ENCODE measurements at regions not wholly inside any gene's neighbourhood (a gene's known extent, or its start where the extent isn't known, plus 50 kb on each side); places are given as distances from the start of the nearest gene placed in this dataset.

DNA sequence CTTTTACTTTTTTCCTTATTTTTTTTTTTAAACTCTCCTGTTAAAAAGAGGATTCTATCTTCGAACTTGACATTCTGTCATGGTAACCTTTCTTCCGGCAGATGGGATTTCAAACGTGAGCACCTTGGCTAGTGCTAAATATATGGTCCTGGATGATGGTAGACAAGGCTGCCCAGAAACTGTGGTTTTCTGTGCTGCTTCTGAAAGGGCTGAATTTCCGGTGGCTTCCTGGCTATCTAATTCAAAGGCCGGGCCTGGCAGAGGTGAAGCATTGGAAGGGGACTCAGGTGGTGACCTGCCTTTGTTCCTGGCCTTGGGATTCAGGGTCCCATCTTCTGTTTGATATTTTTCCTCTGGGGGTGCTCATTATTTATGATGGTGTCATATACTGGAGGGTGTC, 118.6 kb upstream of the MYL2 start:
- Mint-ChIP-seq H3K4me3 (ENCODE audit: low read depth) (no peak overlapping the region), H3K9me3 (no peaks in the 10 kb centered on the region), H3K27ac (no peak overlapping the region)

DNA sequence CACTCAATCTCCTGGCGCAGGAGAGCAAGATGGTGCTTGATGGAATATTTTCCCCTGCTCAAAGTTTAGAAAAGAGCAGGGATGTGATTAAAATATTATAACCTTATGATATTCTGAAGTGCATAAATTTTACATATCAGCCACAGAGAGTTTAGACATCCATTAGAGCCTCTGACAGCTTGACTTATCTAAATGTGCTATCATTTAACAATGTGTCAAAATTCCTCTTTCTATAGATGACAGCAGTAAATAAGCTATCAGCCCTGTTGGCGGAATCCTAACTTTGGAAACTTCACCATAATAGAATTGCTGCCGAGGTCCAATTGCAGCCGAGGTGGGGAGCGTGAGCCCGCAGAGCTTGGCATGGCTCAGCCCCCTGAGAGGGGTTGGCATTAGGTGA, 117.7 kb upstream of the MYL2 start:
- no peak for DNase-seq (ENCODE audit: low spot score)
- intact Hi-C loops (cut with micrococcal nuclease): no loop called here
- Mint-ChIP-seq H3K36me3 (ENCODE audit: low read depth) (no peaks in the 10 kb centered on the region), H3K4me3 (ENCODE audit: low read depth) (no peak overlapping the region), H3K27me3 (ENCODE audit: low read depth) (peaks cover 42% of the 10 kb centered on the region), H3K27ac (no peak overlapping the region), H3K4me1 (ENCODE audit: low read depth) (peaks cover 4% of the 10 kb centered on the region), H3K9me3 (no peaks in the 10 kb centered on the region)

More for the DNA sequence above, 118.6 kb upstream of the MYL2 start:
- intact Hi-C loops (cut with micrococcal nuclease): no loop called here
- no peak for DNase-seq (ENCODE audit: low spot score)
- Mint-ChIP-seq H3K27me3 (ENCODE audit: low read depth) (peaks cover 42% of the 10 kb centered on the region), H3K4me1 (ENCODE audit: low read depth) (peaks cover 4% of the 10 kb centered on the region), H3K36me3 (ENCODE audit: low read depth) (no peaks in the 10 kb centered on the region)

DNA sequence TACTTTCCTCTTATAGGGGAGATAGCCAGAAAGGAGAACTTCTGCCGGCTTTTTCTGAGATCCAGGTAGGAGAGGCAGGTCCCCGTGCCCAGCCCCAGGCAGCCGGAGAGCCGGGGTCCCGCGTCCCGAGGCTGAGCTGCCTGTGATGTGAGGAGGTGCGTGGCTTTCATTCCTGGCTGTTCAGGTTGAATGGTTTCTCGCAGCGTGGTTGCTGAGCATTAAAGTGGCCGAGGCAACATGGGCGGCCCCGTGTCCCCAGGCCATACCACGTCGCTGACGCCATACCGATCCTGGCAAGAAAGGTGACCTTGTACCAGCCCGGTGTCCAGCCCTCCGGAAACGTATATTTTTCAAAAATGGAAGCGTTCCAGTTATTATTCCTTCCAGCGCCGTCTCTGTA, 116.7 kb upstream of the MYL2 start:
- Mint-ChIP-seq H3K27me3 (ENCODE audit: low read depth) (peaks cover 51% of the 10 kb centered on the region), H3K4me3 (ENCODE audit: low read depth) (no peak overlapping the region), H3K4me1 (ENCODE audit: low read depth) (peaks cover 7% of the 10 kb centered on the region), H3K9me3 (no peaks in the 10 kb centered on the region), H3K36me3 (ENCODE audit: low read depth) (peaks cover 3% of the 10 kb centered on the region), H3K27ac (no peak overlapping the region)
- no peak for DNase-seq (ENCODE audit: low spot score)
- intact Hi-C loops (cut with micrococcal nuclease): no loop called here

DNA sequence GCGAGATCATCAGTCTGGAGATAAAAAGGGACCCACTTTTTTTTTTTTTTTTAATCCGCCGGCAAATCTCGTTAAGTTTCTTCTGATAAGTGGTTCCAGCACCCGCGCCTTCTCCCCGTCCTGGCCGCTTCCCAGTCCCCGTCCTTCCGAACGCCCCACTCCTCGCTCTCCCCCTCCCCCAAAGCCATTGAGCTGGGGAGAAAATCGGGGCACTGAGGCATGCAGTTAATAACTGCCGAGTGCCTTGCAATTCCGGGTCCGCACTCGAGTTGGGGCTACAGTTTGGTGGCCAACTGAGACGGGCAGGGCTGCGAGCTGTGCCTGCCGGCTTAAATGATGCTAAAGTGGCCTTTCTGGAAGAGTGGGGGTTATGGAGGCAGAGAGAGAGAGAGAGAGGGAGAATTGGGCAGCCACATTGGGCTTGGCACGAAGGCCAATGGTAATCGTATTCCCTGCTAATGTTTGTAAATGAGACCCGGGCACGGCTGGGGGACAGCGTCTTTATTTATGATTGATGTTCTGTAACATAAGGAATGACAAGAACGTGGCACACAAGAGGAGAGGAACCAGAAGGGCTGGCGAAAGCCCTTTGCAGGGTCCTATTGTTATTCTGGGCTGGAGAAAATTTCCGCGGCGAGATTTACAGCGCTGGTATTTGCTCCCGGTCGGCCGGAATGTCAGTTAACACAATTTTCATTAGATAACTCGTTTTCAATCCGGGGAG, 115.4 kb upstream of the MYL2 start:
- Mint-ChIP-seq H3K36me3 (ENCODE audit: low read depth) (peaks cover 3% of the 10 kb centered on the region), H3K4me3 (ENCODE audit: low read depth) (peak overlapping the region; percentile 20), H3K4me1 (ENCODE audit: low read depth) (peaks cover 7% of the 10 kb centered on the region), H3K27ac (no peak overlapping the region), H3K9me3 (no peaks in the 10 kb centered on the region), H3K27me3 (ENCODE audit: low read depth) (peaks cover 64% of the 10 kb centered on the region)
- no peak for DNase-seq (ENCODE audit: low spot score)
- intact Hi-C loops (cut with micrococcal nuclease): no loop called here

DNA sequence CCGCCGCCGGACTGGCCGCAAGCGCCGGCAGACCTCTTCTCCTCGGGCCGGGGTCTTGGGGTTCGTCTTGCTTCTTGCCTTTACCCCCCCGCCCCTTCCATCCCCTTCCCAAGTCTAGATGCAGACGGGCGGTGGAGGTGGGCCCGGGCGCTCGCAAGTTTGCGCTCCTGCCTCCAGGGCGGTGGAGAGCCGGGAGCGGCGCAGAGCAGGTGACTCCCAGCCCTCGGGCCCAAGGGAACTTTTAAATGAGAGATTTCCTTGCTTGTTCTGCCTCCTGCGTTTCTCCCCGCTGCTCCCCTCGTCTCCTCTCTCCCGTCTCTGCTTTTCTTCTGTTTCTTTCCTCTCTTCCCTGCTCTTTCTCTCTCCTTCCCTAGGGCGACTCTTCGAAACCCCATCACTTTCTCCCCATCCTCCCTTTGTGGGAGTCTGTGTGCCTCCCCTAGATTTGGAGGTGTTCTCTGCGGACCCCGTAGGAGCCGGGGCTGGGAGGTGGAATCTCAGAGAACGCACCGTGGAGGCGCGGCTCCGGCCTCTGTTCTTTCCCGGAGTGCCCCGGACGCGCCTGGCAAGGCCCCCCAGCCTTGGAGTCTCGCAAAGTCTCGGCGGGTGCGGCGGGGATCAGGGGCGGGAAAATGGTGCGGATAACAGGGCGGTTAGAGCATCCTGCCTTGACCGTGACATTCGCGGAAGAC, 114.7 kb upstream of the MYL2 start:
- Mint-ChIP-seq H3K27me3 (ENCODE audit: low read depth) (peaks cover 67% of the 10 kb centered on the region), H3K36me3 (ENCODE audit: low read depth) (peaks cover 3% of the 10 kb centered on the region), H3K4me1 (ENCODE audit: low read depth) (peaks cover 7% of the 10 kb centered on the region), H3K27ac (no peak overlapping the region), H3K4me3 (ENCODE audit: low read depth) (peak overlapping the region; percentile 20), H3K9me3 (no peaks in the 10 kb centered on the region)
- DNase-seq (ENCODE audit: low spot score): no peak
- intact Hi-C loops (cut with micrococcal nuclease): no loop called here

DNA sequence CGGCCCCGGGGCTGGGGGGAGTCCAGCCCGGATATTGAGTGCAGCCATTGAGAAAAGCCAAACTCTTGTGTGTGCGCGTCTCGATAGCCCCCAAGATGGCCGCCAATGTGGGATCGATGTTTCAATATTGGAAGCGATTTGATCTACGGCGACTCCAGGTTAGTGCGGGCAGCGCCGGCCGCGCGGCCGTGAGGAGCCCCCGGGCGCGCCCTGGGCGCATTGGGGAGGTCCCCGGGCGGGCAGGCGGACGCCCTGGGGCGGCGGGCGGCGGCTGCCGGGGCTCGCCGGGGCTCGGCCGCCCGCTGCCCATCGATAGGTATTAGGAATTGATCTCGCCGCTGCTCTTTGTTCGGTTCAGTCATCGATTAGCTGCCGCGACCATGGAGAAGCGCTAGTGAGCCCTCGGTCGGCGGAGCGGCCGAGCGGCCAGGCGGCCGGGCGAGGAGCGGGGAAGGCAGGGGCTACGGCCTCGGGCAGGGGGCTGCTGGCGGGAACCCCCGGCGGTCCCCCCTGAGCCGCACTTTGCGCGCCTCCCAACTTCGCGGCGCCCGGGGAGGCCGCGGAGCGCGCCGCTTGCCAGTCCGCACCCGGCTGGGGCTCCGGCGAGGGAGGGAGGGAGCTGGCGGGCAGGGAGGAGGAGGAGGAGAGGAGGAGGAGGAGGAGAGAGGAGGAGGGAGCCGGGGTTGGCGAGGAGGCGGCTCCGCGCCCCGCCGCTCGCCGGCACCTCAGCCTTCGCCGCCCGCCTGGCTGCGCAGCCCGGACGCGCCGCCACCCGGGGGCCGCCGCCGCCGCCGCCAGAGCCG, 113.9 kb upstream of the MYL2 start, which contains the start of gene CUX2:
Gene CUX2 (plus strand): TSS at position 83 of the 803 bp plus-strand sequence.
- Mint-ChIP-seq H3K36me3 (ENCODE audit: low read depth) (peaks cover 3% of the 10 kb centered on the region), H3K4me3 (ENCODE audit: low read depth) (peak within 1 kb of the TSS; percentile 20), H3K27ac (no peak within 1 kb of the TSS), H3K9me3 (no peaks in the 10 kb centered on the region), H3K27me3 (ENCODE audit: low read depth) (peaks cover 72% of the 10 kb centered on the region), H3K4me1 (ENCODE audit: low read depth) (peaks cover 7% of the 10 kb centered on the region)
- DNase-seq (ENCODE audit: low spot score): no peak
- intact Hi-C loops (cut with micrococcal nuclease): no loop called here

DNA sequence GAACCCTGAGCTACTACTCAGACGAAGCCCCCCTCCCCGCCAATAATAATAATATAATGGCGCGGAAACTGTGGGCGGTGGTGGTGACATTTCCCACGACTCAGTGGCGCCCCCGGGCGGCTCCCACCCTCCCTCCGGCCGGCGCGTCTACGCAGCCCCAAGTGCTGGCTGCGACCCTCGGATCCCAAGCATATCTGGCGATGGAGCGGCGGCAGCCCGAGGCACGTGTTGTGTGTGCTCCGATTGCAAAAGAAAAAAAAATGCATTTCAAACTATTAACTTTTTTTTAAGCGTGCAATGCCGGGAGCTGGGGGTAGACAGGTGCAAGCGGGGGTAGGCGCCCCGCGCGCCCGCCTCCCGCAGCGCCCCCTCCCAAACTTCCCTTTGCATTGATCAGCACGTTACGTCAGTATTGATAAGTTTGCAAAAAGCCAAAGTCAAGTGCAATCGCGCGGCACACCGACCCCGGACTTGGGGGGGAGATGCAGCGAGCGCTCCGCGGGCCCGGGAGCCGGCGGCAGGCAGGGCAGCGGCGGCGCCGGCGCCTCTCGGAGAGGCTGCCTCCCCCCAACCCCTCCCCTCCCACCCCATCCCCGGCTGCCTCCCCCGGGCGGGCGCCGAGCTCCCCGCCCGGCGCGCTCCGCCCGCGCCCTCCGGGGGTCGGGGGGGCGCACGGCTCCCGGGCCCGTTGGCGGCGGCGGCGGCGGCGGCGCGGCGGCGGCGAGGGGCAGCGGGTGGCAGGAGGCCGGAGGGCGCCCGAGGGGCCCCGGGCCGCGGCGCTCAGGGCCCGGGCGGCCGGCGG, 113.1 kb upstream of the MYL2 start:
- Mint-ChIP-seq H3K36me3 (ENCODE audit: low read depth) (peaks cover 3% of the 10 kb centered on the region), H3K4me1 (ENCODE audit: low read depth) (peaks cover 7% of the 10 kb centered on the region), H3K27me3 (ENCODE audit: low read depth) (peaks cover 66% of the 10 kb centered on the region), H3K9me3 (no peaks in the 10 kb centered on the region), H3K4me3 (ENCODE audit: low read depth) (no peak overlapping the region), H3K27ac (no peak overlapping the region)
- no peak for DNase-seq (ENCODE audit: low spot score)
- intact Hi-C loops (cut with micrococcal nuclease): no loop called here

DNA sequence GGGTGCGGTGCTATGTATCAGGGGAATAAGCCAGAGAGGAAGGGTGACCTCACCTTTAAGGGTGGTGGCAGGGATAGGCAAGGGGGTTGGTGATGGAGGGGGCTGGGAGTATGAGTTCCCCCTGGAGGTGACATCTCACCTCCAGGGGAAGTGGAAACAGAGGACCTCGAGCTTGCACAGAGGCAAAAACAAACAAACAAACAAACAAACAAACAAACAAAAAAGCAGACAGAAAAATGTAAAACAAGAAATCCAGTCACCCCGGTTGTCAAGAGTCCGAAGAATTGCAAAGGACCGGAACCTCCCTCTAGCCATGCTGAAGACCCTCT, 112.2 kb upstream of the MYL2 start:
- Mint-ChIP-seq H3K27ac (no peak overlapping the region), H3K27me3 (ENCODE audit: low read depth) (peaks cover 62% of the 10 kb centered on the region), H3K9me3 (no peaks in the 10 kb centered on the region), H3K36me3 (ENCODE audit: low read depth) (peaks cover 3% of the 10 kb centered on the region), H3K4me3 (ENCODE audit: low read depth) (peak overlapping the region; percentile 35), H3K4me1 (ENCODE audit: low read depth) (peaks cover 7% of the 10 kb centered on the region)
- no peak for DNase-seq (ENCODE audit: low spot score)
- intact Hi-C loops (cut with micrococcal nuclease): no loop called here

DNA sequence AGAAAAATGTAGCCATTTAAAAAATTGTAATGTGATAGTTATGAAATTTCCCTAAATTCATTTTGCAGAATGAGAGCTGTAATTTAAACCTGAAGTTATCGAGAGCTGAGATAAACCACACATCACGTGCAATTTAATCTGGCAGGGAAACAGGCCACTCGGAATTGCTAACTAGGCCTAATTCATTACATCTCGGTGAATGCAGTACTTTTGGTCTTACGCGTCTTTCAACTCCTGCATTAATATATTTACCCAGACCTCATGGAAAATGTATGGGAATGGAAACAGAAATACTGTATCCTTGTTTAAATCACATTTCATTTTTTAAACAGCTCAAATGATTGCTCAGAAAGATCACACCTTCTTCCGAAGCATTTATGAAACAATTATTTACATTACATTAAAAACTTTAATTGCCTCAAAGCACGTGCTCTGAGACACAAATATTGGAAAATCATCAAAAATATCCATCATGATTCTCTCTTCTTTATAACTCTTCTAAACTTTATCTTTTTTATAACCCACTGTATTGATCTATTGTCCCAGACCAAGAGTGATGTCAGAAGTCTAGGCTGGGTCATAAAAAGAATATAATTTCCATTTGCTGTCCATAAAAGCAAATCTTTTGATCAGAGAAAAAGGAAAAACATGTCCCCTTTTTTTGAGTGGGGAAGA, 111.7 kb upstream of the MYL2 start:
- Mint-ChIP-seq H3K4me3 (ENCODE audit: low read depth) (no peak overlapping the region), H3K9me3 (no peaks in the 10 kb centered on the region), H3K27me3 (ENCODE audit: low read depth) (peaks cover 60% of the 10 kb centered on the region), H3K4me1 (ENCODE audit: low read depth) (peaks cover 7% of the 10 kb centered on the region), H3K27ac (no peak overlapping the region), H3K36me3 (ENCODE audit: low read depth) (peaks cover 3% of the 10 kb centered on the region)
- intact Hi-C loops (cut with micrococcal nuclease): no loop called here
- DNase-seq (ENCODE audit: low spot score): no peak

DNA sequence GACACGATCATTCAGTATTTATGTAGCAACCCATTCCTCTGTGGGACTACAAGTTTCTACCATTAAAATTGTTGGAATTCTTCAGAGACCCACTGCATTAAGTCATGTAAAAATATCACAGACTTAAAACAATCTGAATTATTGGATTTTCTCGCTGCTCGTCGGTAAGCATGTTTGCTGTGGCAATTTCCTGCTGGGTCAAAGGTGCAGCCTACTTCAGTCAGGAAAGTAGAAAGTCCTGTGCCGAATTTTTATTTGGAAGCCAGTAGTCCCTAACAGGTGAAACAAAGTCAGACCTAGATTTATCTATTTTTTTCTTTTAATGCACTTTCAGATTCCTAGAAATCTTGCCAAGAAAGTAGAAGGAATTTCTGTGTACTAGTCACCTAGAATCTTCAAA, 110.4 kb upstream of the MYL2 start:
- Mint-ChIP-seq H3K4me3 (ENCODE audit: low read depth) (no peak overlapping the region), H3K4me1 (ENCODE audit: low read depth) (peaks cover 7% of the 10 kb centered on the region), H3K27me3 (ENCODE audit: low read depth) (peaks cover 60% of the 10 kb centered on the region)

DNA sequence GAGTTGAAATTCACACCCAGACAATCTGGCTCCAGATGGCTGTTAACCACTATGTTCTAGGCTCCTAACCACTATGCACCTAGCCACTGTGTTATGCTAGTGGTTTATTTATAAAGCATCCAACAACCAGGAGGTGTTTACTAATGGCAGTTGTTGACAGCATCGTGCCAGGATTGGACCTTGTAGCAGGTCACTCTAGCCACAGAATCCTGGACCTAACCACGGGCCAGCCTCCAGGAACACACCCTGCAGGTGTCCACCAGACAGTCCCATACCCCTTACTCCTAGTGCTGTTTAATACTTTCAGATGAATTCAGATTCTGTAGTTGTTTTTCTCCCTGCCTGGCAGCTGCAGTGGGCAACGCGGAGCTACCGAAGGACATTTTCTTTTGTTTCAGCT, 109.4 kb upstream of the MYL2 start:
- intact Hi-C loops (cut with micrococcal nuclease): loop anchor here (10.0 kb wide), 1 partner anchor 285 kb away; no protein-coding TSS in a partner anchor
- DNase-seq (ENCODE audit: low spot score): no peak
- H3K36me3 Mint-ChIP-seq (ENCODE audit: low read depth): peaks cover 3% of the 10 kb centered on the region
- H3K9me3 Mint-ChIP-seq: no peaks in the 10 kb centered on the region
- H3K27ac Mint-ChIP-seq: no peak overlapping the region
- peaks cover 3% of the 10 kb centered on the region for H3K4me1 Mint-ChIP-seq (ENCODE audit: low read depth)
- H3K4me3 Mint-ChIP-seq (ENCODE audit: low read depth): no peak overlapping the region
- H3K27me3 Mint-ChIP-seq (ENCODE audit: low read depth): peaks cover 51% of the 10 kb centered on the region

More for the DNA sequence above, 110.4 kb upstream of the MYL2 start:
- Mint-ChIP-seq H3K9me3 (no peaks in the 10 kb centered on the region), H3K36me3 (ENCODE audit: low read depth) (peaks cover 3% of the 10 kb centered on the region), H3K27ac (no peak overlapping the region)
- intact Hi-C loops (cut with micrococcal nuclease): no loop called here
- DNase-seq (ENCODE audit: low spot score): no peak

DNA sequence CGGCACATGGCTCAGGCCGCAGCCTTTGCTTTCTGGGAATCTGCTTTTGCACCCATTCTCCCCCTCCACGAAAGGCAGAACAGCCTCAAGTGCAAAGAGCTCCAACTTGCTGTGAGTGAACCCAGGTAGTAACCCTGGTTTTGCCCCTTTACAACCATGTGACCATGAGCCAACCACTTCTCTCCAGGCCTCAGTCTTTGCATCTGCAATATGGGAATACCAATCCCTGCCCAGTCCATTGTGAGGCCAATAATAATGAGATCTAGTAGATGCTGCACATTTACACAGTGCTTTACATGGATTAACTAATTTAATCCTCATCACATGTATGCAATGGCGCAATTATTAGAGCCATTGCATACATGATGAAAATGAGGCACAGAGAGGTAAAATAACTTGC, 108.9 kb upstream of the MYL2 start:
- no peak overlapping the region for H3K27ac Mint-ChIP-seq
- H3K27me3 Mint-ChIP-seq (ENCODE audit: low read depth): peaks cover 52% of the 10 kb centered on the region
- H3K4me3 Mint-ChIP-seq (ENCODE audit: low read depth): no peak overlapping the region
- peaks cover 3% of the 10 kb centered on the region for H3K36me3 Mint-ChIP-seq (ENCODE audit: low read depth)
- no peak for DNase-seq (ENCODE audit: low spot score)
- no peaks in the 10 kb centered on the region for H3K9me3 Mint-ChIP-seq
- intact Hi-C loops (cut with micrococcal nuclease): loop anchor here (10.0 kb wide), 1 partner anchor 285 kb away; no protein-coding TSS in a partner anchor
- peaks cover 5% of the 10 kb centered on the region for H3K4me1 Mint-ChIP-seq (ENCODE audit: low read depth)
